ENCODE measurements at regions not wholly inside any gene's neighbourhood (a gene's known extent, or its start where the extent isn't known, plus 50 kb on each side); places are given as distances from the start of the nearest gene placed in this dataset.
"Not testable (repeated sequence)": the region's sequence is repeated elsewhere in the genome, so short reads cannot be mapped to it uniquely, and the experiment has no call there.

DNA sequence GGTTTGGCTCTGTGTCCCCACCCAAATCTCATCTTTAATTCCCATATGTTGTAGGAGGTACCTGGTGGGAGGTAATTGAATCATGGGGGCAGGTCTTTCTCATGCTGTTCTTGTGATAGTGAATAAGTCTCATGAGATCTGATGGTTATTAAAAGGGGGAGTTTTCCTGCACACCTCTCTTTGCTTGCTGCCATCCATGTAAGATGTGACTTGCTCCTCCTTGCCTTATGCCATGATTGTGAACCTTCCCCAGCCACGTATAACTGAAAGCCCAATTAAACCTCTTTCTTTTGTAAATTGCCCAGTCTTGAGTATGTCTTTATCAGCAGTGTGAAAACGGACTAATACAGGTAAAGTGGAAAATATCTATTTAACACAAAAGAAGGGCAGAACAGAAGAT is 213.3 kb downstream of the PTGER3 start:
- TF ChIP-seq, protein P1, sequence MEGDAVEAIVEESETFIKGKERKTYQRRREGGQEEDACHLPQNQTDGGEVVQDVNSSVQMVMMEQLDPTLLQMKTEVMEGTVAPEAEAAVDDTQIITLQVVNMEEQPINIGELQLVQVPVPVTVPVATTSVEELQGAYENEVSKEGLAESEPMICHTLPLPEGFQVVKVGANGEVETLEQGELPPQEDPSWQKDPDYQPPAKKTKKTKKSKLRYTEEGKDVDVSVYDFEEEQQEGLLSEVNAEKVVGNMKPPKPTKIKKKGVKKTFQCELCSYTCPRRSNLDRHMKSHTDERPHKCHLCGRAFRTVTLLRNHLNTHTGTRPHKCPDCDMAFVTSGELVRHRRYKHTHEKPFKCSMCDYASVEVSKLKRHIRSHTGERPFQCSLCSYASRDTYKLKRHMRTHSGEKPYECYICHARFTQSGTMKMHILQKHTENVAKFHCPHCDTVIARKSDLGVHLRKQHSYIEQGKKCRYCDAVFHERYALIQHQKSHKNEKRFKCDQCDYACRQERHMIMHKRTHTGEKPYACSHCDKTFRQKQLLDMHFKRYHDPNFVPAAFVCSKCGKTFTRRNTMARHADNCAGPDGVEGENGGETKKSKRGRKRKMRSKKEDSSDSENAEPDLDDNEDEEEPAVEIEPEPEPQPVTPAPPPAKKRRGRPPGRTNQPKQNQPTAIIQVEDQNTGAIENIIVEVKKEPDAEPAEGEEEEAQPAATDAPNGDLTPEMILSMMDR (IDR thresholded peaks at IDR 0.05; ENCODE audit: poor library complexity), result not testable (repeated sequence)
- TF ChIP-seq EZH2 (IDR thresholded peaks at IDR 0.05; ENCODE audit: borderline replicate concordance); EZH2phosphoT487 (IDR thresholded peaks at IDR 0.05; ENCODE audit: low read depth, severe bottlenecking, unreplicated experiment): not testable (repeated sequence)
